H9 (cell line): ENCODE measurements at regions not wholly inside any gene's neighbourhood (a gene's known extent, or its start where the extent isn't known, plus 50 kb on each side); places are given as distances from the start of the nearest gene placed in this dataset.

Source experiments
- DNase-seq: peaks from one replicate; pipeline ENCODE4 v3.0.0-alpha.2; 2017
- H2AFZ ChIP-seq: one replicate; pipeline ENCODE4 v1.6.1; 2013; ENCODE audit warnings: mild to moderate bottlenecking, low read length, control low read depth, moderate library complexity
- H2AK5ac ChIP-seq: 2 replicates; pipeline ENCODE4 v1.6.1; 2013; ENCODE audit warnings: low read length, control low read depth, mixed read lengths; ENCODE audit not compliant: insufficient read length
- H2BK120ac ChIP-seq: one replicate; pipeline ENCODE4 v1.6.1; 2013; ENCODE audit warnings: low read depth, mild to moderate bottlenecking, low read length, control low read depth, inconsistent platforms; ENCODE audit not compliant: poor library complexity, severe bottlenecking
- H2BK12ac ChIP-seq: 2 replicates; pipeline ENCODE4 v1.6.1; 2013; ENCODE audit warnings: low read length, control low read depth, mixed read lengths, low read depth; ENCODE audit not compliant: insufficient read length
- H2BK15ac ChIP-seq: 2 replicates; pipeline ENCODE4 v1.6.1; 2013; ENCODE audit warnings: low read depth, low read length, control low read depth
- H2BK20ac ChIP-seq: one replicate; pipeline ENCODE4 v1.6.1; 2013; ENCODE audit warnings: low read depth, mild to moderate bottlenecking, low read length, control low read depth, inconsistent platforms; ENCODE audit not compliant: poor library complexity, severe bottlenecking
- H2BK5ac ChIP-seq: 2 replicates; pipeline ENCODE4 v1.6.1; 2013; ENCODE audit warnings: low read length, control low read depth, mixed read lengths; ENCODE audit not compliant: insufficient read length
- H3K14ac ChIP-seq: 2 replicates; pipeline ENCODE4 v1.6.1; 2013; ENCODE audit warnings: low read length, control low read depth; ENCODE audit not compliant: insufficient read depth
- H3K18ac ChIP-seq: 2 replicates; pipeline ENCODE4 v1.6.1; 2013; ENCODE audit warnings: low read depth, mild to moderate bottlenecking, mixed read lengths, low read length, control low read depth; ENCODE audit not compliant: insufficient read length
- H3K23ac ChIP-seq: 2 replicates; pipeline ENCODE4 v1.6.1; 2013; ENCODE audit warnings: low read length, control low read depth, mixed read lengths, low read depth; ENCODE audit not compliant: insufficient read length
- H3K23me2 ChIP-seq: 2 replicates; pipeline ENCODE4 v1.6.1; 2013; ENCODE audit warnings: low read depth, mild to moderate bottlenecking, mixed read lengths, low read length, control low read depth; ENCODE audit not compliant: insufficient read length, poor library complexity, severe bottlenecking
- H3K27ac ChIP-seq: 2 replicates; pipeline ENCODE4 v1.5.1; 2013; ENCODE audit warnings: low read length, control low read depth, mixed read lengths, low read depth; ENCODE audit not compliant: insufficient read length
- H3K27me3 ChIP-seq: 2 replicates; pipeline ENCODE4 v1.6.1; 2013; ENCODE audit warnings: low read length, control low read depth, inconsistent platforms; ENCODE audit not compliant: insufficient read depth
- H3K4ac ChIP-seq: 2 replicates; pipeline ENCODE4 v1.6.1; 2013; ENCODE audit warnings: low read depth, mild to moderate bottlenecking, control low read depth, inconsistent platforms, low read length, moderate library complexity
- H3K4me1 ChIP-seq: 2 replicates; pipeline ENCODE4 v1.6.1; 2013; ENCODE audit warnings: low read length, control low read depth, inconsistent platforms; ENCODE audit not compliant: insufficient read depth
- H3K4me2 ChIP-seq: 2 replicates; pipeline ENCODE4 v1.6.1; 2013; ENCODE audit warnings: low read length, control low read depth, mixed read lengths; ENCODE audit not compliant: insufficient read length, insufficient read depth
- H3K56ac ChIP-seq: 2 replicates; pipeline ENCODE4 v1.6.1; 2013; ENCODE audit warnings: low read depth, mild to moderate bottlenecking, mixed read lengths, low read length, control low read depth; ENCODE audit not compliant: insufficient read length
- H3K79me1 ChIP-seq: 2 replicates; pipeline ENCODE4 v1.6.1; 2013; ENCODE audit warnings: low read depth, mild to moderate bottlenecking, moderate library complexity, low read length, control low read depth, inconsistent platforms; ENCODE audit not compliant: insufficient read depth, poor library complexity, severe bottlenecking
- H3K79me2 ChIP-seq: 2 replicates; pipeline ENCODE4 v1.6.1; 2013; ENCODE audit warnings: low read length, control low read depth, inconsistent platforms; ENCODE audit not compliant: insufficient read depth
- H3K9ac ChIP-seq: 2 replicates; pipeline ENCODE4 v1.6.1; 2013; ENCODE audit warnings: low read length, control low read depth, mixed read lengths; ENCODE audit not compliant: insufficient read length; ENCODE audit errors: extremely low read depth
- H3K9me3 ChIP-seq: one replicate; pipeline ENCODE4 v1.6.1; 2013; ENCODE audit warnings: low read depth, low read length, inconsistent platforms; ENCODE audit not compliant: control insufficient read depth
- H3T11ph ChIP-seq: one replicate; pipeline ENCODE4 v1.6.1; 2013; ENCODE audit warnings: mild to moderate bottlenecking, low read length, control low read depth, inconsistent platforms
- H4K20me1 ChIP-seq: one replicate; pipeline ENCODE4 v1.6.1; 2013; ENCODE audit not compliant: control insufficient read depth, insufficient read length, insufficient read depth
- H4K5ac ChIP-seq: 2 replicates; pipeline ENCODE4 v1.6.1; 2013; ENCODE audit warnings: low read depth, mild to moderate bottlenecking, mixed read lengths, low read length, control low read depth; ENCODE audit not compliant: insufficient read length
- H4K8ac ChIP-seq: replicated peaks from 2 replicates; pipeline ENCODE4 v1.6.1; 2013; ENCODE audit warnings: low read length, control low read depth, mixed read lengths, low read depth; ENCODE audit not compliant: insufficient read length
- H4K91ac ChIP-seq: 2 replicates; pipeline ENCODE4 v1.6.1; 2013; ENCODE audit warnings: low read depth, mild to moderate bottlenecking, moderate library complexity, mixed read lengths, low read length, control low read depth; ENCODE audit not compliant: insufficient read length
- H3K27ac Mint-ChIP-seq, 3 experiments: 2 replicates in 2 of 3; 3 replicates in 1 of 3; pipeline ENCODE4 v1.8.0; 2020 to 2021; ENCODE audit warnings: mixed read lengths in 3 of 3, mild to moderate bottlenecking in 1 of 3, moderate library complexity in 1 of 3
- H3K27me3 Mint-ChIP-seq: 2 replicates; pipeline ENCODE4 v1.8.0; 2021; ENCODE audit warnings: low read depth, mild to moderate bottlenecking, moderate library complexity, mixed read lengths
- H3K36me3 Mint-ChIP-seq, 3 experiments: 2 replicates in 2 of 3; 3 replicates in 1 of 3; pipeline ENCODE4 v1.8.0; 2020 to 2021; ENCODE audit warnings: low read depth in 3 of 3, mixed read lengths in 3 of 3; ENCODE audit not compliant: insufficient read depth in 1 of 3
- H3K4me1 Mint-ChIP-seq, 2 experiments: 2 replicates each; pipeline ENCODE4 v1.8.0; 2020; ENCODE audit warnings: mixed read lengths in 2 of 2
- H3K4me3 Mint-ChIP-seq, 2 experiments: 2 replicates in 1 of 2; 3 replicates in 1 of 2; pipeline ENCODE4 v1.8.0; 2020 to 2021; ENCODE audit warnings: mild to moderate bottlenecking in 2 of 2, mixed read lengths in 2 of 2, moderate library complexity in 1 of 2
- H3K9me3 Mint-ChIP-seq, 2 experiments: 2 replicates in 1 of 2; 3 replicates in 1 of 2; pipeline ENCODE4 v1.8.0; 2020; ENCODE audit warnings: mild to moderate bottlenecking in 2 of 2, mixed read lengths in 2 of 2, moderate library complexity in 1 of 2
- CTCF ChIP-seq: fragments of 200-600 bp; sonication (generic); conservative IDR thresholded peaks from 3 replicates; pipeline ENCODE4 v1.8.0; 2021; ENCODE audit warnings: antibody characterized with exemption, mild to moderate bottlenecking
- WGBS: extraction: QIAGEN DNeasy Blood & Tissue Kit; methylation state at CpG from one replicate; pipeline ENCODE4 v1.1.7; 2013; ENCODE audit warnings: missing lambda C conversion rate, low lambda C conversion rate, mixed read lengths; ENCODE audit not compliant: insufficient read length; ENCODE audit errors: extremely low coverage; 5-methylcytosine and 5-hydroxymethylcytosine counted together

- no peak overlapping the region for H3K56ac ChIP-seq
- no peak overlapping the region for H3K9ac ChIP-seq
- H4K20me1 ChIP-seq = no peaks in the 10 kb centered on the region
- Mint-ChIP-seq H3K4me3 (no peak overlapping the region), H3K9me3 (no peaks in the 10 kb centered on the region), H3K36me3 (no peaks in the 10 kb centered on the region), H3K27me3 (no peaks in the 10 kb centered on the region; the same call in 1 of the 2 replicates), H3K27ac (no peak overlapping the region), H3K4me1 (peaks cover 10% of the 10 kb centered on the region in 2 experiments)
- no peak overlapping the region for H2AFZ ChIP-seq
- no peak overlapping the region for H3K4me2 ChIP-seq
- H3K18ac ChIP-seq = no peak overlapping the region
- no peak overlapping the region for H4K8ac ChIP-seq
- H3K79me2 ChIP-seq = no peaks in the 10 kb centered on the region
- no peak for DNase-seq
- H3K4me1 ChIP-seq = no peaks in the 10 kb centered on the region
- H2BK15ac ChIP-seq = no peak overlapping the region
- no peak overlapping the region for H3K14ac ChIP-seq
- no peak overlapping the region for H2BK20ac ChIP-seq
- H3K23ac ChIP-seq = no peak overlapping the region
- H3K4ac ChIP-seq = no peak overlapping the region
- WGBS = no CpG with 5 or more reads among the region's 1 CpG
- H3K27ac ChIP-seq = no peak overlapping the region
- H3K9me3 ChIP-seq = no peaks in the 10 kb centered on the region
- H3K23me2 ChIP-seq = no peaks in the 10 kb centered on the region
- no peak overlapping the region for H2AK5ac ChIP-seq
- H4K5ac ChIP-seq = no peak overlapping the region
- no peak overlapping the region for H2BK120ac ChIP-seq
- H2BK12ac ChIP-seq = no peak overlapping the region
- no peak for TF ChIP-seq CTCF
- no peak overlapping the region for H4K91ac ChIP-seq
- H2BK5ac ChIP-seq = no peak overlapping the region
- H3K79me1 ChIP-seq = no peaks in the 10 kb centered on the region
- H3K27me3 ChIP-seq = no peaks in the 10 kb centered on the region
- H3T11ph ChIP-seq = no peak overlapping the region
Observed at GRCh38 chr6:19979986-19980385, 142.8 kb downstream of the ID4 start.
